ENCODE measurements at regions not wholly inside any gene's neighbourhood (a gene's known extent, or its start where the extent isn't known, plus 50 kb on each side); places are given as distances from the start of the nearest gene placed in this dataset.

- Histone ChIP-seq H3K27ac (replicated peaks) (no peak overlapping the region), H3K27me3 (ENCODE audit: insufficient read depth, poor library complexity, severe bottlenecking) (no peaks in the 10 kb centered on the region), H3K4me3 (replicated peaks; ENCODE audit: insufficient read depth, low read length) (no peak overlapping the region)
- TF ChIP-seq CTCF (IDR thresholded peaks at IDR 0.05; ENCODE audit: insufficient read depth, low read length) (no peak), REST (IDR thresholded peaks at IDR 0.05; ENCODE audit: insufficient replicate concordance, low read depth) (no peak), SPI1 (IDR thresholded peaks at IDR 0.05; ENCODE audit: borderline replicate concordance, low read depth) (no peak), POLR2AphosphoS5 (IDR thresholded peaks at IDR 0.05; ENCODE audit: low read depth) (no peak)
- DNase-seq (ENCODE audit: low read depth in 1 of 2, low spot score in 1 of 2): no peak
Measured at GRCh38 chr5:109529987-109530386, 120.2 kb upstream of the PJA2 start.

GRCh38 chr5:109529520-109529919 is 119.7 kb upstream of the PJA2 start:
- Histone ChIP-seq H3K27ac (replicated peaks) (no peak overlapping the region), H3K4me3 (replicated peaks; ENCODE audit: insufficient read depth, low read length) (no peak overlapping the region), H3K27me3 (ENCODE audit: insufficient read depth, poor library complexity, severe bottlenecking) (no peaks in the 10 kb centered on the region)
- TF ChIP-seq REST (IDR thresholded peaks at IDR 0.05; ENCODE audit: insufficient replicate concordance, low read depth): no peak
- no peak for TF ChIP-seq SPI1 (IDR thresholded peaks at IDR 0.05; ENCODE audit: borderline replicate concordance, low read depth)
- no peak for TF ChIP-seq GABPA (IDR thresholded peaks at IDR 0.05; ENCODE audit: low read depth)
- TF ChIP-seq POLR2AphosphoS5 (IDR thresholded peaks at IDR 0.05; ENCODE audit: low read depth): no peak
- no peak for TF ChIP-seq CTCF (IDR thresholded peaks at IDR 0.05; ENCODE audit: insufficient read depth, low read length)
- no peak for DNase-seq (ENCODE audit: low read depth in 1 of 2, low spot score in 1 of 2)

- Histone ChIP-seq H3K27ac (replicated peaks) (no peak overlapping the region), H3K27me3 (ENCODE audit: insufficient read depth, poor library complexity, severe bottlenecking) (no peaks in the 10 kb centered on the region), H3K4me3 (replicated peaks; ENCODE audit: insufficient read depth, low read length) (no peak overlapping the region)
- no peak for DNase-seq (ENCODE audit: low read depth in 1 of 2, low spot score in 1 of 2)
- TF ChIP-seq POLR2AphosphoS5 (IDR thresholded peaks at IDR 0.05; ENCODE audit: low read depth): no peak
- no peak for TF ChIP-seq SPI1 (IDR thresholded peaks at IDR 0.05; ENCODE audit: borderline replicate concordance, low read depth)
- no peak for TF ChIP-seq CTCF (IDR thresholded peaks at IDR 0.05; ENCODE audit: insufficient read depth, low read length)
- no peak for TF ChIP-seq GABPA (IDR thresholded peaks at IDR 0.05; ENCODE audit: low read depth)
- no peak for TF ChIP-seq REST (IDR thresholded peaks at IDR 0.05; ENCODE audit: insufficient replicate concordance, low read depth)
Measured at GRCh38 chr5:109524555-109524954, 114.8 kb upstream of the PJA2 start.

Data from HL-60 (cell line).